HepG2 (cell line): ENCODE measurements at regions not wholly inside any gene's neighbourhood (a gene's known extent, or its start where the extent isn't known, plus 50 kb on each side); places are given as distances from the start of the nearest gene placed in this dataset.

ENCODE experiments used
- EZH2 ChIP-seq: conservative IDR thresholded peaks from 2 replicates; pipeline ENCODE4 v1.6.1; 2012; ENCODE audit warnings: mild to moderate bottlenecking, low read depth, low read length, moderate library complexity
- HNRNPL ChIP-seq: fragments of 200-400 bp; formaldehyde crosslinking; IDR thresholded peaks from 2 replicates; pipeline ENCODE4 v1.6.1; 2017; ENCODE audit warnings: mild to moderate bottlenecking, low read depth, low read length
- ZMAT5 ChIP-seq: sonication (generic); formaldehyde crosslinking; IDR thresholded peaks from 2 replicates; pipeline ENCODE4 v1.5.0; 2020; ENCODE audit warnings: mild to moderate bottlenecking, low read depth, missing genetic modification reagents, borderline replicate concordance

- TF ChIP-seq HNRNPL (no peak), EZH2 (no peak), ZMAT5 (no peak)
Observed at GRCh38 chr5:110058175-110058574, 368.4 kb downstream of the MAN2A1 start.
